ENCODE measurements at regions not wholly inside any gene's neighbourhood (a gene's known extent, or its start where the extent isn't known, plus 50 kb on each side); places are given as distances from the start of the nearest gene placed in this dataset.

- DNase-seq (ENCODE audit: low read depth in 2 of 2), result no peak
- TF ChIP-seq CTCF (IDR thresholded peaks at IDR 0.05; ENCODE audit: low read depth, low read length), result no peak
- H3K4me3 ChIP-seq (replicated peaks in 1 of 2; ENCODE audit: low read depth in 2 of 2, low read length in 2 of 2), result no peak overlapping the region
These were observed 517.4 kb upstream of the MKI67 start for GRCh38 chr10:128643658-128644057.

- no peak for DNase-seq (ENCODE audit: low read depth in 2 of 2)
- no peak for TF ChIP-seq CTCF (IDR thresholded peaks at IDR 0.05; ENCODE audit: low read depth, low read length)
- no peak overlapping the region for H3K4me3 ChIP-seq (replicated peaks in 1 of 2; ENCODE audit: low read depth in 2 of 2, low read length in 2 of 2)
These were observed 519.3 kb upstream of the MKI67 start for GRCh38 chr10:128645486-128645885.

GRCh38 chr10:128646956-128647355, 520.7 kb upstream of the MKI67 start:
- TF ChIP-seq CTCF (IDR thresholded peaks at IDR 0.05; ENCODE audit: low read depth, low read length), result no peak
- no peak for DNase-seq (ENCODE audit: low read depth in 2 of 2)
- H3K4me3 ChIP-seq (replicated peaks in 1 of 2; ENCODE audit: low read depth in 2 of 2, low read length in 2 of 2), result no peak overlapping the region

- no peak for DNase-seq (ENCODE audit: low read depth in 2 of 2)
- no peak for TF ChIP-seq CTCF (IDR thresholded peaks at IDR 0.05; ENCODE audit: low read depth, low read length)
- no peak overlapping the region for H3K4me3 ChIP-seq (replicated peaks in 1 of 2; ENCODE audit: low read depth in 2 of 2, low read length in 2 of 2)
These were observed 531.3 kb upstream of the MKI67 start for GRCh38 chr10:128657548-128657947.

GRCh38 chr10:128660726-128661125, 534.5 kb upstream of the MKI67 start:
- no peak for TF ChIP-seq CTCF (IDR thresholded peaks at IDR 0.05; ENCODE audit: low read depth, low read length)
- DNase-seq (ENCODE audit: low read depth in 2 of 2), result no peak
- H3K4me3 ChIP-seq (replicated peaks in 1 of 2; ENCODE audit: low read depth in 2 of 2, low read length in 2 of 2), result no peak overlapping the region

- no peak for DNase-seq (ENCODE audit: low read depth in 2 of 2)
- no peak for TF ChIP-seq CTCF (IDR thresholded peaks at IDR 0.05; ENCODE audit: low read depth, low read length)
- H3K4me3 ChIP-seq (replicated peaks in 1 of 2; ENCODE audit: low read depth in 2 of 2, low read length in 2 of 2), result no peak overlapping the region
These were observed 535.4 kb upstream of the MKI67 start for GRCh38 chr10:128661404-128662197.

- DNase-seq (ENCODE audit: low read depth in 2 of 2), result no peak
- H3K4me3 ChIP-seq (replicated peaks in 1 of 2; ENCODE audit: low read depth in 2 of 2, low read length in 2 of 2), result no peak overlapping the region
These were observed 536.3 kb upstream of the MKI67 start for GRCh38 chr10:128662520-128662919.

More at GRCh38 chr10:128662520-128662919, 536.3 kb upstream of the MKI67 start:
- TF ChIP-seq CTCF (IDR thresholded peaks at IDR 0.05; ENCODE audit: low read depth, low read length), result no peak
